RWPE2 (cell line): ENCODE measurements at regions not wholly inside any gene's neighbourhood (a gene's known extent, or its start where the extent isn't known, plus 50 kb on each side); places are given as distances from the start of the nearest gene placed in this dataset.

Experiments
- ATAC-seq: fragments of 200-7000 bp; cut with Tn5 transposase; 3 replicates; pipeline ENCODE4 v1.9.1; 2021; ENCODE audit warnings: low read depth
- DNase-seq: peaks from one replicate; pipeline ENCODE4 v3.0.0-alpha.2; 2020; ENCODE audit warnings: low spot score
- H3K27ac ChIP-seq: fragments of 450-650 bp; 2 replicates; pipeline ENCODE4 v1.5.1; 2017; ENCODE audit warnings: mild to moderate bottlenecking; ENCODE audit not compliant: poor library complexity, severe bottlenecking
- H3K27me3 ChIP-seq: fragments of 250-450 bp; sonication (Bioruptor Pico); 2 replicates; pipeline ENCODE4 v1.5.1; 2021; ENCODE audit warnings: mild to moderate bottlenecking, moderate library complexity; ENCODE audit not compliant: insufficient read depth, poor library complexity, severe bottlenecking
- H3K36me3 ChIP-seq: fragments of 250-450 bp; sonication (Bioruptor Pico); 2 replicates; pipeline ENCODE4 v1.5.1; 2020; ENCODE audit warnings: low read depth, mild to moderate bottlenecking, moderate library complexity
- H3K4me1 ChIP-seq: fragments of 250-450 bp; sonication (Bioruptor Pico); 2 replicates; pipeline ENCODE4 v1.5.1; 2021; ENCODE audit warnings: mild to moderate bottlenecking, moderate library complexity; ENCODE audit not compliant: insufficient read depth, poor library complexity, severe bottlenecking
- H3K4me3 ChIP-seq: fragments of 250-450 bp; sonication (Bioruptor Pico); 2 replicates; pipeline ENCODE4 v1.5.1; 2021; ENCODE audit warnings: mild to moderate bottlenecking, moderate library complexity; ENCODE audit not compliant: severe bottlenecking
- H3K9me3 ChIP-seq: fragments of 250-450 bp; sonication (Bioruptor Pico); 2 replicates; pipeline ENCODE4 v1.5.1; 2021; ENCODE audit warnings: mild to moderate bottlenecking, moderate library complexity; ENCODE audit not compliant: severe bottlenecking
- CTCF ChIP-seq: fragments of 450-650 bp; IDR thresholded peaks from one replicate; pipeline ENCODE4 v1.5.1; 2017; ENCODE audit warnings: mild to moderate bottlenecking, moderate library complexity; ENCODE audit not compliant: poor library complexity, severe bottlenecking

DNA sequence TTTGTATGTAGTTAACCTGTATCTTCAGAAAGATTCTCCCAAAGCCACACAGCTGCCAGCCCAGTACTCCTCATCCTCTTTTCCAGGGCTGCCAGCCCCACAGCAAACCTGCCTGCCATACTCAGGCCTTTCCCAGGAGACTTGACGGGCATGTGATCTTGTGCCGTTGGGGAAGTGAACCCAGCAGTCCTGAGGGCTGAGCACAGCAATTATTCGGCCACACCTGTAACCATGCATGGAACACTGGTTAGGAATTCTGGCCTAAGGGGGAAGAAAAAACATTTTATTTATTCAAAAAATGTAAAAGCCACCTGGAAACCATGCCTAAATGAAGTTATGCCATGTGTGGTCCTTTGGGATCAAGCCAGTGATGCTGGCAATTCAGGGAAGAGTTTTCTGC is 145.3 kb downstream of the GRIN2B start:
- no peak for ATAC-seq
- DNase-seq, result no peak
- no peak overlapping the region for H3K27ac ChIP-seq
- TF ChIP-seq CTCF, result no peak
- no peaks in the 10 kb centered on the region for H3K36me3 ChIP-seq
- H3K4me3 ChIP-seq, result no peak overlapping the region
- H3K4me1 ChIP-seq, result no peaks in the 10 kb centered on the region
- no peaks in the 10 kb centered on the region for H3K9me3 ChIP-seq
- H3K27me3 ChIP-seq, result no peaks in the 10 kb centered on the region

DNA sequence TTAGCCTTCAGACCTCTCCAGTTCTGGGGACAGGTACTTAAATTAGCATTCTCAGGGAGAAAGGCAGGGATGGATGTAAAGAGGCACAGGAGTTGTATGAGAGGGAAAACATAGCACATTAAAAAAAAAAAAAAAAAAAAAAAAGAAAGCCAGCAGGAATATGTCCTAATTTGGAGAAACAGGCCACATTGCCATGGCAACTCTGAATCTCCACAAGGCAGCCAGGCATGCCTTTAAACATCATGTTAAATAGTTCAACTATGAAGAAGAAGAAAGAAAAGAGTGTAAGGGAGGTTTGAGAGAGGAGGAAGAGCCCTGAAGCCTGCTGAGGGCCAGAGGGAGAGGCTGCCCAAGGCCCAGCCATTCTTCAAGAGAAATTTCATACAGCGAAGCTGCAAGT is 145.8 kb downstream of the GRIN2B start:
- Histone ChIP-seq H3K36me3 (no peaks in the 10 kb centered on the region), H3K9me3 (no peaks in the 10 kb centered on the region), H3K27ac (no peak overlapping the region), H3K4me1 (no peaks in the 10 kb centered on the region), H3K27me3 (no peaks in the 10 kb centered on the region), H3K4me3 (no peak overlapping the region)
- no peak for TF ChIP-seq CTCF
- DNase-seq (no peak), ATAC-seq (no peak)

DNA sequence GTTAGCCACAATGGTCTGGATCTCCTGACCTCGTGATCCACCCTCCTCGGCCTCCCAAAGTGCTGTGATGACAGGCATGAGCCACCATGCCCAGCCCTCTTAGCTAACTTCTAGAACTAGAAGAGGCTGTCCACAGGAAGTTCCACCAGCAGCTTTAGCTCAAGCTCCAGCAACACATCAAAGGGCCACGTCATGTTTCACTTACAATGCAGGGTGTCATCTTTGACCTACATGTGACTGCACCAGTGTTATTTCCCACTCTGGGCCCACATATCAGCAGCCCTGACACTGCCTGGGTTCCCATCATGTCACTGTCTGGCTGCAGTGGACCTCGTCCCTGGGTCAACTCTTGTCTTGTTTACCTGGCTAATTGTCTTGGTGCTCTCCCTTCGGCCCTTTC is 147.2 kb downstream of the GRIN2B start:
- Histone ChIP-seq H3K9me3 (no peaks in the 10 kb centered on the region), H3K4me3 (no peak overlapping the region), H3K4me1 (no peaks in the 10 kb centered on the region), H3K36me3 (no peaks in the 10 kb centered on the region), H3K27me3 (no peaks in the 10 kb centered on the region), H3K27ac (no peak overlapping the region)
- ATAC-seq (no peak), DNase-seq (no peak)
- TF ChIP-seq CTCF, result no peak

- Histone ChIP-seq H3K9me3 (no peaks in the 10 kb centered on the region), H3K4me1 (no peaks in the 10 kb centered on the region), H3K36me3 (no peaks in the 10 kb centered on the region), H3K27ac (no peak overlapping the region), H3K27me3 (no peaks in the 10 kb centered on the region), H3K4me3 (no peak overlapping the region)
- TF ChIP-seq CTCF, result no peak
- DNase-seq, result no peak
- no peak for ATAC-seq
Observed at GRCh38 chr12:13817131-13817530, 164.3 kb downstream of the GRIN2B start.

GRCh38 chr12:13816394-13816793 is 165.0 kb downstream of the GRIN2B start:
- H3K4me3 ChIP-seq, result no peak overlapping the region
- DNase-seq, result no peak
- H3K9me3 ChIP-seq, result no peaks in the 10 kb centered on the region
- no peaks in the 10 kb centered on the region for H3K36me3 ChIP-seq
- H3K27me3 ChIP-seq, result no peaks in the 10 kb centered on the region
- no peak for ATAC-seq
- no peaks in the 10 kb centered on the region for H3K4me1 ChIP-seq
- no peak overlapping the region for H3K27ac ChIP-seq
- TF ChIP-seq CTCF, result no peak
